ENCODE measurements at regions not wholly inside any gene's neighbourhood (a gene's known extent, or its start where the extent isn't known, plus 50 kb on each side); places are given as distances from the start of the nearest gene placed in this dataset.

- TF ChIP-seq ZNF24 (IDR thresholded peaks at IDR 0.05) (no peak), ZBTB4 (CRISPR knock-in tag; IDR thresholded peaks at IDR 0.05) (no peak), PAX8 (IDR thresholded peaks at IDR 0.05) (no peak)
Observed at GRCh38 chr13:20311022-20311421, 78.9 kb upstream of the GJB6 start (continued).

GRCh38 chr13:20306039-20306438 is 73.9 kb upstream of the GJB6 start:
- in situ Hi-C loops (cut with MboI) (no loop called here), intact Hi-C loops (cut with micrococcal nuclease; ENCODE audit: unreplicated experiment) (no loop called here)
- WGBS (ENCODE audit: insufficient coverage, insufficient replicate concordance, low lambda C conversion rate, missing lambda C conversion rate) = 50% methylated on average over 6 of the region's 6 CpGs
- no peaks in the 10 kb centered on the region for H3K36me3 ChIP-seq (ENCODE audit: control insufficient read depth in 2 of 2, insufficient read depth in 2 of 2, low read length in 1 of 2)
- H3K9ac ChIP-seq (ENCODE audit: control insufficient read depth, insufficient read depth, low read length) = no peak overlapping the region
- no peak overlapping the region for H2AFZ ChIP-seq (ENCODE audit: control insufficient read depth, low read depth, low read length)
- TF ChIP-seq RBBP5 (conservative IDR thresholded peaks at IDR 0.05) (no peak), RB1 (IDR thresholded peaks at IDR 0.05; ENCODE audit: borderline replicate concordance) (no peak), CREM (IDR thresholded peaks at IDR 0.05; ENCODE audit: low read depth) (no peak), KDM1A (IDR thresholded peaks at IDR 0.05; ENCODE audit: borderline replicate concordance) (no peak), CREB1 (IDR thresholded peaks at IDR 0.05; ENCODE audit: low read depth) (no peak)
- TF ChIP-seq, protein P1, sequence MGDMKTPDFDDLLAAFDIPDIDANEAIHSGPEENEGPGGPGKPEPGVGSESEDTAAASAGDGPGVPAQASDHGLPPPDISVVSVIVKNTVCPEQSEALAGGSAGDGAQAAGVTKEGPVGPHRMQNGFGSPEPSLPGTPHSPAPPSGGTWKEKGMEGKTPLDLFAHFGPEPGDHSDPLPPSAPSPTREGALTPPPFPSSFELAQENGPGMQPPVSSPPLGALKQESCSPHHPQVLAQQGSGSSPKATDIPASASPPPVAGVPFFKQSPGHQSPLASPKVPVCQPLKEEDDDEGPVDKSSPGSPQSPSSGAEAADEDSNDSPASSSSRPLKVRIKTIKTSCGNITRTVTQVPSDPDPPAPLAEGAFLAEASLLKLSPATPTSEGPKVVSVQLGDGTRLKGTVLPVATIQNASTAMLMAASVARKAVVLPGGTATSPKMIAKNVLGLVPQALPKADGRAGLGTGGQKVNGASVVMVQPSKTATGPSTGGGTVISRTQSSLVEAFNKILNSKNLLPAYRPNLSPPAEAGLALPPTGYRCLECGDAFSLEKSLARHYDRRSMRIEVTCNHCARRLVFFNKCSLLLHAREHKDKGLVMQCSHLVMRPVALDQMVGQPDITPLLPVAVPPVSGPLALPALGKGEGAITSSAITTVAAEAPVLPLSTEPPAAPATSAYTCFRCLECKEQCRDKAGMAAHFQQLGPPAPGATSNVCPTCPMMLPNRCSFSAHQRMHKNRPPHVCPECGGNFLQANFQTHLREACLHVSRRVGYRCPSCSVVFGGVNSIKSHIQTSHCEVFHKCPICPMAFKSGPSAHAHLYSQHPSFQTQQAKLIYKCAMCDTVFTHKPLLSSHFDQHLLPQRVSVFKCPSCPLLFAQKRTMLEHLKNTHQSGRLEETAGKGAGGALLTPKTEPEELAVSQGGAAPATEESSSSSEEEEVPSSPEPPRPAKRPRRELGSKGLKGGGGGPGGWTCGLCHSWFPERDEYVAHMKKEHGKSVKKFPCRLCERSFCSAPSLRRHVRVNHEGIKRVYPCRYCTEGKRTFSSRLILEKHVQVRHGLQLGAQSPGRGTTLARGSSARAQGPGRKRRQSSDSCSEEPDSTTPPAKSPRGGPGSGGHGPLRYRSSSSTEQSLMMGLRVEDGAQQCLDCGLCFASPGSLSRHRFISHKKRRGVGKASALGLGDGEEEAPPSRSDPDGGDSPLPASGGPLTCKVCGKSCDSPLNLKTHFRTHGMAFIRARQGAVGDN (IDR thresholded peaks at IDR 0.05) = no peak
- no peak overlapping the region for H3K4me2 ChIP-seq (ENCODE audit: control insufficient read depth, insufficient read depth)
- H3K4me3 ChIP-seq = no peak overlapping the region
- no TSS peak for BruUV-seq (replicated peaks)
- no peak overlapping the region for H3K27ac ChIP-seq (ENCODE audit: control insufficient read depth, insufficient read depth)
- ChIA-PET SMC1A (ENCODE audit: uncharacterized antibody, unreplicated experiment) (no interaction called here), RAD21 (ENCODE audit: unreplicated experiment) (no interaction called here), CTCF (no interaction called here), POLR2A (no interaction called here)
- H3K9me3 ChIP-seq (replicated peaks; ENCODE audit: control insufficient read depth, insufficient read depth, low read length) = peaks cover 2% of the 10 kb centered on the region; the same call in 2 of the 3 replicates
- no peaks in the 10 kb centered on the region for H4K20me1 ChIP-seq (ENCODE audit: control insufficient read depth, insufficient read depth)
- FAIRE-seq (no peak), ATAC-seq (no peak), DNase-seq (ENCODE audit: low read depth, low spot score) (no peak)
- no peaks in the 10 kb centered on the region for H3K4me1 ChIP-seq (ENCODE audit: control insufficient read depth, insufficient read depth, low read length)
- H3K79me2 ChIP-seq (ENCODE audit: control insufficient read depth, insufficient read depth, low read length) = no peaks in the 10 kb centered on the region
- no peaks in the 10 kb centered on the region for H3K27me3 ChIP-seq (replicated peaks in 1 of 2; ENCODE audit: control insufficient read depth in 2 of 2, insufficient read depth in 2 of 2, low read length in 1 of 2)
